Endothelial cell of umbilical vein (primary cell): ENCODE measurements at regions not wholly inside any gene's neighbourhood (a gene's known extent, or its start where the extent isn't known, plus 50 kb on each side); places are given as distances from the start of the nearest gene placed in this dataset.

ENCODE experiments used
- BruUV-seq: library from RNA; stranded (reverse); fragments of 400-500 nt; replicated peaks from 2 replicates; lab custom pipeline; 2021; lab: Mats Ljungman, UMichigan
- CTCF ChIA-PET: fragments of 300-600, 350-600 bp; sonication (Branson Sonifier 250); formaldehyde crosslinking; loops from one replicate; lab custom pipeline; 2021; ENCODE audit warnings: antibody characterized with exemption, inconsistent platforms; lab: Charles Lee
- POLR2A ChIA-PET: fragments of 300-600, 350-600 bp; sonication (Branson Sonifier 250); formaldehyde crosslinking; loops from one replicate; lab custom pipeline; 2021; ENCODE audit warnings: antibody characterized with exemption, inconsistent platforms; lab: Charles Lee
- DNase-seq: peaks from one replicate; pipeline ENCODE4 v3.0.0-alpha.2; 2011; ENCODE audit warnings: low read depth, low spot score
- FAIRE-seq: peaks from 2 replicates; lab custom pipeline; 2011; peaks lifted over from hg19 to GRCh38; lab: Jason Lieb, UNC
- H2AFZ ChIP-seq: 2 replicates; pipeline ENCODE4 v1.6.0; 2012; ENCODE audit warnings: low read depth, low read length, control low read depth, inconsistent platforms
- H3K27ac ChIP-seq: 2 replicates; pipeline ENCODE4 v1.5.1; 2011; ENCODE audit warnings: low read depth, mild to moderate bottlenecking, control low read depth, low read length, moderate library complexity; ENCODE audit not compliant: insufficient read depth
- H3K27me3 ChIP-seq, 2 experiments: 2 replicates each; pipeline versions ENCODE4 v1.6.0 to v1.6.1; 2011; ENCODE audit warnings: low read length in 2 of 2, mixed read lengths in 1 of 2; ENCODE audit not compliant: control insufficient read depth in 2 of 2, insufficient read depth in 2 of 2
- H3K36me3 ChIP-seq, 2 experiments: 2 replicates in 1 of 2; 3 replicates in 1 of 2; pipeline ENCODE4 v1.5.1; 2011; ENCODE audit warnings: low read length in 2 of 2, mild to moderate bottlenecking in 1 of 2, moderate library complexity in 1 of 2; ENCODE audit not compliant: control insufficient read depth in 2 of 2, insufficient read depth in 2 of 2; ENCODE audit errors: extremely low read depth in 1 of 2
- H3K4me1 ChIP-seq: 3 replicates; pipeline ENCODE4 v1.5.1; 2011; ENCODE audit warnings: mild to moderate bottlenecking, low read length; ENCODE audit not compliant: control insufficient read depth, insufficient read depth; ENCODE audit errors: extremely low read depth
- H3K4me2 ChIP-seq: 2 replicates; pipeline ENCODE4 v1.6.1; 2011; ENCODE audit warnings: low read length, control low read depth, mixed read lengths; ENCODE audit not compliant: insufficient read depth
- H3K4me3 ChIP-seq, 3 experiments: fragments of 200-600 bp in 1 of 3; sonication (generic), shearing (Covaris generic) in 1 of 3; replicated peaks in 1 of 3; 2 replicates each; pipeline ENCODE4 v1.5.1; 2011 to 2016; ENCODE audit warnings: control low read depth in 3 of 3, low read length in 3 of 3, mild to moderate bottlenecking in 2 of 3, inconsistent platforms in 1 of 3, low read depth in 1 of 3, moderate library complexity in 1 of 3; ENCODE audit not compliant: insufficient read depth in 1 of 3
- H3K79me2 ChIP-seq: 2 replicates; pipeline ENCODE4 v1.6.0; 2012; ENCODE audit warnings: low read length, inconsistent platforms; ENCODE audit not compliant: control insufficient read depth, insufficient read depth
- H3K9ac ChIP-seq: replicated peaks from 2 replicates; pipeline ENCODE3; 2011; ENCODE audit warnings: low read length, control low read depth; ENCODE audit not compliant: insufficient read depth; ENCODE audit errors: extremely low read depth
- H3K9me1 ChIP-seq: replicated peaks from 3 replicates; pipeline ENCODE4 v1.6.0; 2011; ENCODE audit warnings: mild to moderate bottlenecking, low read length; ENCODE audit not compliant: control insufficient read depth, insufficient read depth; ENCODE audit errors: extremely low read depth
- H3K9me3 ChIP-seq: replicated peaks from 2 replicates; pipeline ENCODE4 v1.5.1; 2012; ENCODE audit warnings: low read length, inconsistent platforms; ENCODE audit not compliant: control insufficient read depth, insufficient read depth
- H4K20me1 ChIP-seq: replicated peaks from 2 replicates; pipeline ENCODE3; 2011; ENCODE audit warnings: mild to moderate bottlenecking, low read length; ENCODE audit not compliant: control insufficient read depth, insufficient read depth; ENCODE audit errors: extremely low read depth
- CTCF ChIP-seq, 2 donors: IDR thresholded peaks; 1 replicate in 1 of 2; 2 replicates in 1 of 2; pipeline ENCODE4 v1.5.1; 2011; ENCODE audit warnings: low read length in 2 of 2, mild to moderate bottlenecking in 2 of 2, moderate library complexity in 2 of 2, control low read depth in 1 of 2, inconsistent platforms in 1 of 2, low read depth in 1 of 2; ENCODE audit not compliant: insufficient read depth in 1 of 2; ENCODE audit errors: extremely low read depth in 1 of 2
- EZH2 ChIP-seq: IDR thresholded peaks from 2 replicates; pipeline ENCODE4 v1.6.1; 2012; ENCODE audit warnings: borderline replicate concordance, low read depth, mild to moderate bottlenecking, moderate library complexity, low read length, inconsistent platforms; ENCODE audit not compliant: severe bottlenecking
- FOS ChIP-seq: IDR thresholded peaks from 2 replicates; pipeline ENCODE4 v1.6.1; 2011; ENCODE audit warnings: mild to moderate bottlenecking, low read length, moderate library complexity, borderline replicate concordance; ENCODE audit not compliant: insufficient read depth
- GATA2 ChIP-seq: IDR thresholded peaks from 2 replicates; pipeline ENCODE4 v1.7.0; 2011; ENCODE audit warnings: low read depth, mild to moderate bottlenecking, moderate library complexity, mixed read lengths, low read length; ENCODE audit not compliant: insufficient read length, insufficient read depth
- JUN ChIP-seq: IDR thresholded peaks from 2 replicates; pipeline ENCODE4 v1.6.1; 2011; ENCODE audit warnings: borderline replicate concordance, low read depth; ENCODE audit not compliant: insufficient read length, insufficient read depth
- MYC ChIP-seq: IDR thresholded peaks from one replicate; pipeline ENCODE4 v1.6.1; 2011; ENCODE audit warnings: mild to moderate bottlenecking, low read depth, low read length
- POLR2A ChIP-seq: IDR thresholded peaks from 2 replicates; pipeline ENCODE4 v1.6.1; 2012; ENCODE audit warnings: low read depth, mild to moderate bottlenecking, control low read depth, low read length
- POLR2AphosphoS5 ChIP-seq: IDR thresholded peaks from 2 replicates; pipeline ENCODE4 v1.6.1; 2012; ENCODE audit warnings: low read depth, mild to moderate bottlenecking, control low read depth, low read length, moderate library complexity; ENCODE audit not compliant: insufficient read depth
- dilution Hi-C: fragments of 300-500 bp; cut with MboI; formaldehyde crosslinking; loops from one replicate; pipeline ENCODE4 v1.15.0; 2019; ENCODE audit warnings: low sequenced_read_pairs; ENCODE audit not compliant: extremely low pct_ligation_motif_present
- intact Hi-C: fragments of 100-400 bp; cut with micrococcal nuclease; formaldehyde crosslinking; loops from one replicate; pipeline ENCODE4 v1.10.0; 2022
- TF ChIP-seq, protein P1 (sequence below): IDR thresholded peaks from 2 replicates; pipeline ENCODE4 v1.6.1; 2011; ENCODE audit not compliant: insufficient read depth, insufficient read length

DNA sequence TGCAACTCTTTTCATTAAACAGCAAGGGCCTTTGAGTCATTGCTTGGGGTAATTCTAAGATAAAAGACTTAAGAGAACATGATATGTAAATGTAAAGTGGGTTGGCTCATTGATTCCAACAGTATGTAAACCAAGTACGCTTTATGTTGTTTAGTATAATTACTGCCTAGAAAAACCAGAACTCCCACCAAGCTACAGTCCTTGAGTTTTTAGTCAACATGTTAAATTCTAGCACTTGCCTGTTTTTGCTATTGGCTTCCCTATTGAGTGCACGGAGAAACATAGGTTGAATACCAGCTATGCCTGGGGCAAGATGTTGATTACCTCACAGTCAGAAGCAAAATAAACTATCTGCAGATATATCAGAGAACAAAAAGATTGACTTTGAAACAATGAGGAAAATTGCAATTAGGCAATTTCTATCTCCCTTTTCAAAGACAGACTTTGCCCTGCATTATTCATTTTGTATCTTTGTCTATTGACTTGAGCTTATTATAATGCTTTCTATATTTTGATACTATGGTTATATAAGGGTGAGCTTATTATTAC is 179.3 kb downstream of the ZPLD1 start:
- FAIRE-seq (no peak), DNase-seq (no peak)
- Histone ChIP-seq H3K79me2 (no peaks in the 10 kb centered on the region), H3K9me1 (no peaks in the 10 kb centered on the region), H3K4me1 (no peaks in the 10 kb centered on the region), H3K27ac (no peak overlapping the region), H2AFZ (no peak overlapping the region), H3K9me3 (no peaks in the 10 kb centered on the region), H3K27me3 (no peaks in the 10 kb centered on the region), H4K20me1 (no peaks in the 10 kb centered on the region), H3K9ac (no peak overlapping the region), H3K4me2 (no peak overlapping the region), H3K36me3 (no peaks in the 10 kb centered on the region), H3K4me3 (no peak overlapping the region)
- TF ChIP-seq JUN, result no peak
- TF ChIP-seq MYC, result no peak
- TF ChIP-seq, protein P1, sequence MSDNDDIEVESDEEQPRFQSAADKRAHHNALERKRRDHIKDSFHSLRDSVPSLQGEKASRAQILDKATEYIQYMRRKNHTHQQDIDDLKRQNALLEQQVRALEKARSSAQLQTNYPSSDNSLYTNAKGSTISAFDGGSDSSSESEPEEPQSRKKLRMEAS, result no peak
- no peak for TF ChIP-seq FOS
- no peak for TF ChIP-seq EZH2
- no peak for TF ChIP-seq POLR2AphosphoS5
- TF ChIP-seq GATA2, result no peak
- no peak for TF ChIP-seq CTCF (IDR thresholded peaks at IDR 0.05; ENCODE audit: extremely low read depth in 1 of 2, insufficient read depth in 1 of 2, low read depth in 1 of 2, low read length in 2 of 2)
- no peak for TF ChIP-seq POLR2A
- dilution Hi-C loops (no loop called here), intact Hi-C loops (no loop called here)
- ChIA-PET CTCF (no interaction called here), POLR2A (no interaction called here)
- BruUV-seq, result no TSS peak
